HL-60/S4 treated with phorbol 12-myristate 13-acetate at 8.2 ng/mL for 4 days and 3 days (cell line): ENCODE measurements at regions not wholly inside any gene's neighbourhood (a gene's known extent, or its start where the extent isn't known, plus 50 kb on each side); places are given as distances from the start of the nearest gene placed in this dataset.
"Not testable (repeated sequence)": the region's sequence is repeated elsewhere in the genome, so short reads cannot be mapped to it uniquely, and the experiment has no call there.

Source experiments
- in situ Hi-C: fragments of 300-500 bp; cut with MboI; formaldehyde crosslinking; loops from 2 replicates; pipeline ENCODE4 v1.15.0; 2022; ENCODE audit warnings: low sequenced_read_pairs

DNA sequence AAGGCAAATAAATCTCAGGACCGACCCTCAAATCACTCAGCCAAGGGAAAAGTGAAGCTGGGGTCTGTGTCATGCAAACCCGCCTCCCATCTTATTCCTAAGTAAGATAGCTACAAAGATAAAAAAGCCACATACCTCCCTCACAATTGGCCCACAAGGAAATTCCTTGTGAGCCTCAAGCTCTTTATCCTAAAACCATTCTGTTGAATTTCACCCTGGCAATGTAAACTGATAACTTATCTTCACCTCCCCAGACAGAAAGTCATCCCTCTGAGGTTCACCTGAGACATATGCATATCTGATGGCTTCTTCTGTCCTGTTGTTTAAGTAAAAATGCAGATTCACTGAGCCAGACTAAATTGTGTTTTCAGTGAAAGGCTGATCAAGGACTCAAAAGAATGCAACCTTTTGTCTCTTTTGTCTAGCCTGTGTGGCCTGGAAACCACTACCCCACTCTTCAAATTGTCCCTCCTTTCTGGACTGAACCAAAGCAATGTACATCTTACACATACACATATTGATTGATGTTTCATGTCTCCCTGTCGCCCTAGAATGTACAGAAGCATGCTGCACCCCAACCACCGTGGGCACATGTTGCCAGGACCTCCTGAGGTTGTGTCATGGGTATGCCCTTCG lies 91.3 kb downstream of the MFAP3L start:
- in situ Hi-C loops, result no loop called here

DNA sequence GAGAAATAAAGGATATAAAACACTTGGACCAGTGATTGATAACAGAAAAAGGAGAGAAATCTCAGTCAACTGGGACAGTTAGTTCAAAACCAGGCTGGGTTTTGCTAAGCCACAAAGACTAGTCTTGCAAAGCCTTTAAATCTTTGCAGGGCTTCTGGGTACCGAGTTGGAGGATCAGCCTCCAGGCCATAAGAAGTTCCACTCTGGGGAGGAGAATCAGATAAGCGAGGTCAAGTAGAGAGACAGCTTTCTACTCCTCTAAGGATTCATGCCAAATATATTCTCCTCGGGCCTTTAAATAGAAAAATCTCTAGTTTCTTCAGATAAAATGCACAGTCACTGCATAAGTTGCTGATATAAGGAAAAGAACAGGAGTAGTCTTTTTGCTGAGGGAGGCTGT lies 92.7 kb downstream of the MFAP3L start:
- in situ Hi-C loops, result no loop called here

DNA sequence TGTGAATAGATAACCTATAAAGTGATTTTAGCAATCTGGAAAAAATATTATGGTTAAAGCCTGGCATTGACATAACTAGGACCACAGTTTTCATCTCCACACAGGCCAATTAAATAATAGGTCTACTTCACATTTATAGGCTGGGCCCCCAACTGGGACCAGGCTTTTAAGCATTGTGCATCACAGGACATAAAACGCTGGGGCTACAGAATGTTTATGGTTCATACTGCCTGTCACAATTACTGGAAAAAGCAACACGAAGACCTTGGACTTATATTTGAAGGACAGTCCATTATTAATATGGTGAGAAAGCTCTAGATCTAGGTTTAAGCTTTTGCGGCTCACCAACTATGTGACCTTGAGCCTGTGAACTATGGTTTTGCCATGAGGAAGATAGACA lies 94.2 kb downstream of the MFAP3L start:
- in situ Hi-C loops, result no loop called here

DNA sequence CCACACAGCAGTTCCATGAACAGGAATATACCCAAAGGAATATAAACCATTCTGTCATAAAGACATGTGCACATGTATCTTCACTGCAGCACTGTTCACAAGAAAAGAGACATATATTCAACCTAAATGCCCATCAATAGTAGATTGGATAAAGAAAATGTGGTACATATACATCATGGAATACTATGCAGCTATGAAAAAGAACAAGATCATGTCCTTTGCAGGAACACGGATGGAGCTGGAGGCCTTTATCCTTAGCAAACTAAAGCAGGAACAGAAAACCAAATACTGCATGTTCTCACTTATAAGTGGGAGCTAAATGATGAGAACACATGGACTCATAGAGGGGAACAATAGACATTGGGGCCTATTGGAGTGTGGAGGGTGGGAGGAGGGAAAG lies 95.4 kb downstream of the MFAP3L start:
- in situ Hi-C loops, result not testable (repeated sequence)

DNA sequence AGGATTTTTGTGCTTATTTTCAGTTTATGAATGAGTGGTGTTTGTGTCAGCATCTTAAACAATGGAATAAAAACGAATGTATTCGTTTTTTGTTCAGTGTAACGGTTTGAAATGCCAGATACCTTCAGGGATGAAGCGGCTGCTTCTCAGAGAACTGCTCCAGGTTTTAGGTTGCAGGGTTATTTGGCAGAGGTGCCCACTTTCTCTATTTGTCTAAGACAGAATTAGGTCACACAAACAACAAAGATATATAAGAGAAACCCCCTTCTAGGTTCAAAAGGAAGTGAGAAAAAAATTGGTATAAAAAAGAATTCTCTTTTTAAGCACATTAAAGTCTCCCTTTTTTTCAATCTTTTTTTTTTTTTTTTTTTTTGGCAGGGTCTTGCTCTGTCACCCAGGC lies 98.9 kb downstream of the MFAP3L start:
- in situ Hi-C loops, result no loop called here

DNA sequence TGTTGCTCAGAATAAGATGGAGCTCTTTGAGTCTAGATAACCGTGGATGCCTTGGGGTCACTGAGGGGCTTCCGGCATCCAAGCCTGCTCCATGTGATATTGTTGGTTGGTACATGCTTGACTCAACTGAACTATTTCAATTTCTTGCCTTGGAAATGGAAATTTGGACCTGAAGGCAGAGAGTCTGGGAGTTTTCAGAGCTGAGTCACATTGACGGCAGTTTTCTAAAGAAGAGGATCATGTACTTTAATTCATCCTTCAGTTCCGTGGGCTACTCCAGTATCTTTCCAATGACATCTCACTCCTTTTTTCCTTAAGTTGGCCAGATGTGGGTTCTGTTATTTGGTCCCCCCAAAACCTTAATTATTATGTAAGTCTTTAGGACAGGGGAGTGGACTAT lies 100.5 kb downstream of the MFAP3L start:
- in situ Hi-C loops, result no loop called here

DNA sequence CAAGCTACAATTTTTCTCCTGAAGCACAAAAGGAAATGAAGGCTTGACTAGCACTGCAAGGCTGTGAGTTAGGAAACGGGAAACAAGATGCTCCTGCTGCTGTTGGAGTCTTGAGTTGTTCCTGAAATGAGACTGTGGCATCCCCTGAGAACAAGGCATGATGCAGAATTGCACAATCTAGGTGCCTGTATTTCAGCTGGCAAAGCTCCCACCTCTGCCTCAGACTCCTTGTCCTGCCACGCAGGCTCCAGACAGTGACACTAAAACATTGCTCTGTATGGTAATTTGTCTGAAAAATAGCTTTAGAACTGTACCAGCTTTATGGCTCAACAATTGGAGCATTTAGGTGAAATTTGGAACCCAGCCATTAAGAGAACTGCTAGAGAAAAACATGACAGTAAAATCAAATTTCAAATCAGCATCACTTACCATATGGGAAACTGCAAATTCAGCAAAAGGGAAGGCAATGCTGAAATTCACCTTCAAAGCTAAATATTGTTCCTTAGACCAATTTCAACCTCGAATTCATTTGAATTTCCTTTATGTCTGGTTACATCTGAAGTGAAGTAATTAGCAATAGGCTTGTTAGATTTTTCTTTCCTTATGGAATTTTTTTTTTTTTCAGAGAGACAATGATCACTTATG lies 103.4 kb downstream of the MFAP3L start:
- in situ Hi-C loops, result no loop called here

DNA sequence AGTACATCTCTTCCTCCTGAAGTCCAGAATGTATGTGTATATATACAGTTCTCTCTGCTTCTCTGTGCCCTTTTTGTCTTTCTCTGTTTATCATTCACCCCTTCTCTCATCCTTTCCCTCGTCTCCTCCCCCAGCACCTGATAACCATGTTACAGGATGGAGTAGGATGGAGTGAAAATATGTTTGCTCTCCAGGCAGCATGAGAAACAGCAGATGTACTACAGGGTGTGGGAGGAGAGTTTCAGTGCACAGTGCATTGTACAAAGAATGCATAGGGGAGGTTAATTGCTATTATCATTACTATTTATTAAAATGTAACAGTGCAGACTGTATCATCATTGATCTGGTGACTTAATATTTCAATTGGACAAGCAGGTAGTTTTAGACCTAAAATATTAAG lies 104.5 kb downstream of the MFAP3L start:
- in situ Hi-C loops, result no loop called here

DNA sequence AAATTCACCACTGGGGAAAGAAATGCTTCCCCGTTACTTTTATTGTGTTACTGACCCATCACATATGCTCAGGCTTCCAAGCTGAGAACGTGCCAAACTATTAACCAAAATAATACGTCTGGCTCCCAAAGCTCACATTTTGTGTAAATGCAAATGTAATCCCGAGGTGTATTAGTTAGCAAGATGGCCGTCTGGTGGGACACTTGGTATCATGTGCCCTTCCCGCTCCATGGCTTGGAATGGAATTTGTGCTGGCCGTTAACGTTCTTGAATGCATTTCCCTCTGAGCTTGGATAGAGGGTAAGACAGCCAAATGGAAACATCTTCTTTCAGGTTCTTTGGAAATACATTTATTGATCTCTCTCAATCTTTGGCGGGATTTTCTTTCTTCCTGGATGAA lies 105.0 kb downstream of the MFAP3L start:
- in situ Hi-C loops, result no loop called here

DNA sequence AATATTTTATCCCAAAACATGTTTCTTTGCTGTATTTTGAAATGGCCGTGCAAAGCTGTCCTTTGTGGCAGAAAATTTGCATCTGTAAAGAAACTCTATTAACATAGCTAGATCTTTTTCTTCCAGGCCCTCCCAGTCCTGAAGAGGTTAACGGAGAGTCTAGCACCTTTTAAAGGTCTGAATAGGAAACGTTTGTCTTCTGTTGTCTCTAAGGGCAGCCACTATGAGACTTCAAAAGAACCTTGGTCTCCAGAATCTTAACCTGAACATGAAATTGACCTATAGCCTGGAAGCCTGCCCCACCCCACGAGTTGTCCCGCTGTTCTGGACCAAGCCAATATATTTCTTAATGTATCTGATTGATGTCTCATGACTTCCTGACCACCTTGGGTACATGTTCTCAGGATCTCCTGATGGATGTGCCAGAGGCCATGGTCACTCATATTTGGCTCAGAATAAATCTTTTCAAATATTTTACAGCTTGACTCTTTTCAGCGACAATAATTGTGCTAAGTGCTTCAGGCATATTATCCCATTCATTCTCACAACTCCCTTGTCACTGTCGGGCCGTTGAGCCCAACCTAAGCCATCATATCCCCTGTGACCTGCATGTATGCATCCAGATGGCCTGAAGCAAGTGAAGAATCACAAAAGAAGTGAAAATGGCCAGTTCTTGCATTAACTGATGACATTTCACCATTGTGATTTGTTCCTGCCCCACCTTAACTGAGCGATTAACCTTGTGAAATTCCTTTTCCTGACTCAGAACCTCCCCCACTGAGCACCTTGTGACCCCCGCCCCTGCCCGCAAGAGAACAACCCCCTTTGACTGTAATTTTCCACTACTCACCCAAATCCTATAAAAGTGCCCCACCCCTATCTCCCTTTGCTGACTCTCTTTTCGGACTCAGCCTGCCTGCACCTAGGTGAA lies 106.7 kb downstream of the MFAP3L start:
- in situ Hi-C loops, result not testable (repeated sequence)

DNA sequence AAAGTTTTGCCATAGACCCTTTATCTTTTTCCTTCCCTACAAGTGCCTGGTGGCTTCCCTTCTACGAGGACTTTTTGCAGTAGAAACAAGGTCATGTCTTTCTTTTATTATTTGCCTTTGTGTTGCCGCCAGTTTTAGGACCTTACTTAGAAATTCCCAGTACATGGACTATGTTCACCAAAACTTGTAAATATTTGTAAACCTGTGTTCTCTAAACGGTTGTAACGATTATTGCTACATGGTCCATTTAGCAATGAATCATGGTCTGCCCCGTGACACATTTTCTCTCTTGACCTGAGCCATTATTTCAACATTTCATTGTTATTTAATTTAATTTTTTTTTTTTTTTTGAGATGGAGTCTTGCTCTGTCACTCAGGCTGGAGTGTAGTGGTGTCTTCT lies 110.7 kb downstream of the MFAP3L start:
- in situ Hi-C loops, result no loop called here

DNA sequence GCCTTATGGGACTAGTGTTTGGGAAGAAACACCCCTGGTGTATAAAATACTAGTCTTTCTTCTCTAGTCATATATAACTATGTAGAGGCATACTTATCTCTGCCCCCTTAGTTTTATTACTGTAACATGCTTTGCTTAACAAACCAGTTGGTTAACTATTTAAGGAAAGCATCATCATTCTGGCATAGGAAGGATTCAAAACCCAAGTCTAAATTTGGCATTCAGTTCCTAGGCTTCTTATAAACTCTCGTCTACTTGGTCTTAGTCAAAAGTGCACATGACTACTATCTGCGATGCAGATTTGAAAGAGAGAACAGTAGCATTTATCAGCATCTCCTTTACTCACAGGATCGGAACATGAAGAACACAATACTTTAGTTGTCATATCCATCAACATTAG lies 111.3 kb downstream of the MFAP3L start:
- in situ Hi-C loops, result no loop called here

DNA sequence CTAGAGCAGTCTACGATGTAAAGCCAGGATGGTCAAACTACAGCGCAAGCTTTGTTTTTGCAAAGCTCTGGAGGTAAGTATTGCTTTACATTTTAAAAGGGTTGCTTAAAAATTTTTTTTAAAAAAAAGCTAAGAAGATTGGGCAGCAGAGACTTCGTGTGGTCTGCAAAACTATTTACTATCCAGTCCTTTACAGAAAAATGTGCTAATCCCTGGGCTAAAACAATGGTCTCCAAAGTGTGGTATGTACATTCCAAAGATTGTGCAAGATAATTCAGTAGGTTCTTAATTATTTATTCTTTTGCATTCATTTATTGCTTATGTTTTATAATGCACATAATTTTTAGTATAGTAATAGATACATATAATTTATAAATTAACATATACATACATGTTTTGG lies 113.2 kb downstream of the MFAP3L start:
- in situ Hi-C loops, result no loop called here

DNA sequence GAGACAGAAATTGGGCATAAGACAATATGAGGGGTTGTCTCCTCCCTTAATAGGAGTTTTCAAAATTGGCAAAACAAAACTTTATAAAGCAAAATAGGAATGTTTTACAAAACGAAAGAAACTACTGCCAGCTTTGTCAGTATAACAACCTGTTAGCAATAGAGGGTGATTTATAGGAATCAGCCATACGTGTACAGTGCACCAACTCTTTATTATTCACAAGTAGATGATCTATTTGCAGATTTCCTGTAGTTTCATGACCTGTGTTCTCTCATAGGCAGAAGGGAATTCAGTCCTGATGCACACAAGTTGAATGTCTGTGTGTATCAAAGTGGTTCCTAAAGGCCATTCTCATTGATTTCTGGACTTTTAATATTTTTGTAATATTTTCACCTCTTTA lies 116.3 kb downstream of the MFAP3L start:
- in situ Hi-C loops, result no loop called here

DNA sequence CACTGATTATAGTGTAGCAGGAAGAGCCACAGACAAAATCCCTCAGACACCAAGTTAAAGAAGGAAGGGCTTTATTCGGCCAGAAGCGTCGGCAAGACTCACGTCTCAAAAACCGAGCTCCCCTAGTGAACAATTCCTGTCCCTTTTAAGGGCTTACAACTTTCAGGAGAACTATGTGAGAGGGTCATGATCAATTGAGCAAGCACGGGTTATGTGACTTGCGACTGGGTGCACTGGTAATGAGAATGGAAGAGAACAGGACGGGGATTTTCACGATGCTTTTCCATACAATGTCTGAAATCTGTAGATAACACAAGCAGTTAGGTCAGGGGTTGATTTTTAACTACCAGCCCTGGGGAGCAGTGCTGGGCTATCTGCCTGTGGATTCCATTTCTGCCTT lies 116.7 kb downstream of the MFAP3L start:
- in situ Hi-C loops, result no loop called here

DNA sequence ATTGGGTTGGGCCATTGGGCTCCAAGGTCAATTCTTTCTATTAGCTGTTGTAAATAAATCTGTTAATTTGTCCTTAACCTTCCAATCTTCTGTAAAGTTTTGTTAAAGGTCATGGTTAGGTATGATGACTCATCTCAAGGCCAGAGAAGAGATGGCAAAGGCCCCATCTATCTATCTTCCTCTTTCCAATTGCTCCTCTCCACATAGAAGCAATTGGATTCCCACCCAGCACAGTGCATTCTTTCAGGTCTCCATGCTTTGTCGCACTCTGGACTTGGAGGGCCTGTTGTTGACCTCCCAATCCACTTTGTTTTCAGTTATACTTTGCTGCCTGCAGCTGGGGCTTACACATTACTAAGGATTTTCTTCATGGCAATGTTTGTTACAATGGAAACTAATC lies 118.5 kb downstream of the MFAP3L start:
- in situ Hi-C loops, result no loop called here

DNA sequence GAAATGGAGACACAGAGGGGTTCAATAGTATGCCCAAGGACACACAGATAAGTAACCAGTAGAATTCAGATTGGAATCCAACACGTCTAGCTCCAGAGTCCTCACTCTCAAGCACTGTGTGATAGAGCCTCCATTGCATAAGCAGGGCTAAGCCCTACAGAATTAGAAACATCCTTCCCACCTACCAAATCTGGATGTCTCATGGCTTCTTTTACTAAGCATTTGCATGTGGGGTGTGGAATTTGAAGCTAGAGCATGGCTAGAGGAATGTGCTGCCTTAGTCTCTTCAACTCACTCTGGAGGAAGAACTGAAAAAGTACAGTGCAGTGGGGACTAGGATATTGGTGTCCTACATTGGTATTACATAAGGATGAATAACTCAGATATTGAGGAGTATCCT lies 119.4 kb downstream of the MFAP3L start:
- in situ Hi-C loops, result no loop called here

DNA sequence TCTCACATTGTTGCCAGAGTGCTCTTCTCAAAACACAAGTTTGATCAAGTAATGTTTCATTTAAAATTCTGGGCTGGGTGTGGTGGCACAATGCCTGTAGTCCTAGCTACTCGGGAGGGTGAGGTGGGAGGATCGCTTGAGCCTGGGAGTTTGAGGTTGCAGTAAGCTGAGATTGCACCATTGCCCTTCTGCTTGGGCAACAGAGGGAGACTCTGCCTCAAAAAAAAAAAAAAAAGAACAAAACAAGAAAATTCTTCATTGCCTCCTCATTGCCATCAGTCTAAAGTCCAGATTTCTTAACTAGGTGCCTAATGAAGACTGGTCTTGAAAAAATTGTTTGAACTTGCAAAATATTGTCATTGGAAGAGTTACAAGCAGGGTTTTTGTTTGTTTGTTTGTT lies 120.1 kb downstream of the MFAP3L start:
- in situ Hi-C loops, result no loop called here

DNA sequence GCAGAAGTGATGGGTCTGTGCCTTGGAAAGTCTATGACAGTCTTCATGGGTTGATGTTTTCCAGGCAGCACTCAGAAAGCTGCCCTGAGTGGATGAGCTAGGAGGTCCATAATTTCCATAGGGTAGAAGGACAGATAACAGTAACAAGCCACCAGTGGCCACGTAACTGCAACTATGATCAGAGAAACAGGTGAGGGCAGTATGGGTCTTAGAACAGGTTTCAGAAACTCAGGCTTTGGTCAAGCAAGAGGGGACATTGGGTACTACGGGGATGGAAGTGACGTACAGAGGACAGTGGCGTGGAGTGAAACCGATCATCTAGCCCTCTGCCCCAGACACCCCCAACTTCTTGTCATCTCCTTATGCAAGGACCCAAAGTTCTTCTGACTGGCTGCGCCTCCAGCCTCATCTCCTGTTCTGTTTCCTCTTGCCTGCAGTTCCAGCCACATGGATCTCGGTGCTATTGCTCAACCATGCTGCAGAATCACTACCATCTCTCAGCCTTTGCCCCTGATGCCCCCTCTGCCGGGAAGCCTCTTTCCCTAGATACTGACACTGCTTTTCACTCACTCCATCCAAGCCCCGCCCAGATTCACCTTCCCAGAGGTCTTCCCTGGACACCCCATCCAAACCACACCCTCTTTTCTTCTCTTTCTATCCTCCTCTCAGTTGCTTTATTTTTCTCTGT lies 123.4 kb downstream of the MFAP3L start:
- in situ Hi-C loops, result no loop called here

DNA sequence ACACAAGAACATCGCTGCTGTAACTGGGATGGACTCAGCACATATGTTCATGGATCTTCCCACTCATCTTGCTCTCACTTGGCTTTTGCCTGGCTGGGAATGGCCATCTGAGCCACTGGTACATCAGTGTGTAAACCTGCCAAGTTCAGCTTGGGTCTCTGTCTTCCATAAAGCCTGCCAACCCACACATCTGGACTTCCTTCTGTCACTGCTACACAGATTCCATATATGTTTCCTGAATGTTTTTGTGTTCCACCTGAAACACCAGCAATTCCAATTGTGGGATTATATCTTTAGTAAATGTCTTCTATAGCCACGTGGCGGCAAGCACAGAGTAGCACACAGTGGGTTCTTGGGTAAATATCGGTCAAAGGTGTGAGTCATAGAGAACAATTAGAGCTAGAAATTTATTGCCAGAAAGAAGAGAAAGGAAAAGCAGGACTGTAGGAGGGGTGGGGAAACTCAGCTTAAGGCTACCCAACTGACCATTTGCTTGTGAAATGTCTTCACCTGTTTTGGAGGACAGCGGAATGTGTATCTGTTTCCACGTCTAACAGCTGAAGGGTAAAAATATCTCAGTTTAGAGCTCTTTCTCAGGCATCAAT lies 125.9 kb downstream of the MFAP3L start:
- in situ Hi-C loops, result no loop called here

DNA sequence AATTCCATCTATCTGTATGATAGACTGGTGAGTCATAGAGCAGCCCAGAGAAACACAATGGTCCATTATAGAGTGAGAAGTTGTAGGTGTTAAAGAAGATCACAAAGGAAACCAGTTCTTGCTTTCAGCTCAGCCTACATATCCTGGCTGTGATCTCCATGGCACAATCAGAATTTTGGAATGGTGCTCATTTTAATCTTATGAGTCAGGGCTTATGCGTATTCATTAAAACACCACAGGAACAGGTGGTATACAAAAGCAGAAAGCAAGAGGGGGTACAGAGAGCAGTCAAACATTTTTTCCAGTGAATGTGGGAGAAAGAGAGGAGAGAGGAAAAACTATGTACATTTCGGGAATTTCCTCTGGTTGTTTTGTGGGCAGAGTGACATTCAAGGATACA lies 126.9 kb downstream of the MFAP3L start:
- in situ Hi-C loops, result no loop called here
